NCI-H2196 (cell line): ENCODE measurements at regions not wholly inside any gene's neighbourhood (a gene's known extent, or its start where the extent isn't known, plus 50 kb on each side); places are given as distances from the start of the nearest gene placed in this dataset.
"Not testable (repeated sequence)": the region's sequence is repeated elsewhere in the genome, so short reads cannot be mapped to it uniquely, and the experiment has no call there.

ENCODE experiments used
- DNase-seq: peaks from one replicate; lab custom pipeline; 2025; ENCODE audit not compliant: unreplicated experiment; lab: John Stamatoyannopoulos, UW

GRCh38 chr2:194491409-194492115 is 1165.5 kb upstream of the SLC39A10 start:
- no peak for DNase-seq

GRCh38 chr2:194486326-194486725 is 1170.7 kb upstream of the SLC39A10 start:
- DNase-seq: no peak

DNA sequence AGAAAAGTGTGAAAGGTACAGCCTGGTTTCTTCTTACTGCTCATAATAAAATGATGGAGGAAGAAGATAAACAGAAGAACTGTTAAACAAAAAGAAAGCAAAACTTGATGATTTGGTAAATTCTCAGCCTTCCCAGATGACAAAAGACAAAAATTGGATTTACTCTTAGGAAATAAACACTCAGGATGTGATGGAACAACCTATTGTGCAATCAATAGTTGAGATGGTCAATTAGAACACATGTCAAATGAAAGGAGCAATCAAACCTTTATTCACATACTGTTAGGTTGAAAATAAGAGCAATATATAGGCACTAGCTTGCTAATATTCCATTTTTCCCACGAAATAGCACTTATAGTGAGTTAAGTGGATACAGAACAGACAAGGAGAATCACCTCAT is 1174.0 kb upstream of the SLC39A10 start:
- DNase-seq: no peak

GRCh38 chr2:194465641-194466040 is 1191.4 kb upstream of the SLC39A10 start:
- DNase-seq: no peak

GRCh38 chr2:194464964-194465638 is 1191.9 kb upstream of the SLC39A10 start:
- DNase-seq: no peak

DNA sequence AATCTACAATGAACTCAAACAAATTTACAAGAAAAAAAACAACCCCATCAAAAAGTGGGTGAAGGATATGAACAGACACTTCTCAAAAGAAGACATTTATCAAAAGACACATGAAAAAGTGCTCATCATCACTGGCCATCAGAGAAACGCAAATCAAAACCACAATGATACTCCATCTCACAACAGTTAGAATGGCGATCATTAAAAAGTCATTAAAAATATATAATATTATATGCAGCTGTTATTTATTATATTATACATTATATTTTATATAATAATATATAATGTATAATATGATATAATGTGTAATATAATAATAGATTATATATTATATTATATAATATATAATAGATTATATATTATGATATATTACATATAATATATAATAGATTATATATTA is 1194.1 kb upstream of the SLC39A10 start:
- not testable (repeated sequence) for DNase-seq

GRCh38 chr2:194455358-194455757 is 1201.7 kb upstream of the SLC39A10 start:
- no peak for DNase-seq

DNA sequence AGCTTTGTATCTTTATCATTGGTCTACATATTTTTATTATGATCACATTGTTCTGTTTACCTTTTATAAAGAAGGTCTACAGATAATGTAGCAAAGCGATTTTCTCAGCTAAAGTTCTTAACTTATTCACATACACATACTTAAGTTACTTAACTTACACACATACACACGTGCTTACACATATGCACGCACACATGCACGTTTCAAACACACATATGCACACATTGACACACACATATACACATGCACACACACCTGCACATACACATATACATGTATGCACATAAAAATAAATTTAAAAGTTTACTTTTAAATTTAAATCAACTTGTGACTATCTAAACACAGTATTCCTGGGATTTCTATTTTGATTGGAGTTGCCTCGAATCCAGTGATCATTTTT is 1204.5 kb upstream of the SLC39A10 start:
- no peak for DNase-seq

DNA sequence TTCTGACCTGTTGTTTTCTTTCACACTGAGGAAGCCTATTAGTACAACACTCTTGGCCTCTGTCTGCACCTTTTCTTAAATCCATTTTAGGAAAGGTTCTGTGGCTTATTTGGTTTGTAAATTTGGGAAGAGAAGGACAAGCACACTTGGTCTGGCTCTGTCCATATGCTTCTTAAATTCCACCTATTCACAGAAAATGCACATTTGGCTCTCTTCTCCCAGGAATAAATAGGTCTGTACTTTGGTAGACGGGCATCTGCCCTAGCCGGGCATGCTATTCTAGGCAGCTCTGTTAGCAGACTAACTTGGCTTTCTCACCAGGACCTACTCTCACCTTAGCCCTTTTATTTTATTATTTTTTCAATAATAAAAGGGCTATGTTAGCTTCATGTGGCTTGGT is 1211.8 kb upstream of the SLC39A10 start:
- DNase-seq: no peak

- DNase-seq: no peak
These were observed 1213.1 kb upstream of the SLC39A10 start for GRCh38 chr2:194443926-194444325.

GRCh38 chr2:194424683-194425209 is 1232.3 kb upstream of the SLC39A10 start:
- no peak for DNase-seq

DNA sequence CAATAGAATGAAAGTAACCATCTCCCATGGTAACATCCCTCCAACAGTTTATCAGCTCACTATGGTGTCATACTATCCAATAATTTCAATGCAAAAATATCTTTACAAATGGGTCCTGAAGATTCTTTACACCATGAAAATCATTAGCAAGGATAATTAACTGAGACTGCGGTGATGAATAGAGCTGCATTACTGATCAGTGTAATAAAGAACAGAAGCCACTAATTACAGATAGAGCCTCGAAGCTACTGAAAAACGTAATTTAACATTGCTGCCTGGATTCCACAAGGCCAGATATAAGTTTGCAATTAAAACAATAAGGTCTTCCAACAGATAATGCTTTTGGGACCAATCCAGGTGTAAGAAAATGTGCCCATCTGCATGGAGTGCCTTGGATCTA is 1245.8 kb upstream of the SLC39A10 start:
- DNase-seq: no peak

DNA sequence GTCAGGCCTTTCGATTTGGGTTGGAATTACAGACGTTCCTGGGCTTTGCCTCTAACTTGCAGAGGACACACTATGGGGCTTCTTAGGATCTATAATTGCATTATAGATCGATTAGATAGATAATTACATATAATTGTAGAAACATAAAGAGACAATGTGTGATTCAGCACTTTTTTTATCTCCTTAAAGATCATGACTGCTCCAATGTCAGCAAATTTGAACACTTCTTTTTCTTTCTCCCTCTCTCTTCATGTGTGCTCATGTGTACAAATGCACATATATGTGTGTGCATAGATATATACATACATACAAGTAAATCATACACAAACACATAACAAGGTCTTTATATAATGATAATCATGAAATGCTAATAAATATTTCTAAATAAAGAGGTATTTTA is 1261.2 kb upstream of the SLC39A10 start:
- DNase-seq: no peak

- no peak for DNase-seq
These were observed 1271.7 kb upstream of the SLC39A10 start for GRCh38 chr2:194385376-194385775.

GRCh38 chr2:194383401-194383800 is 1273.6 kb upstream of the SLC39A10 start:
- DNase-seq: no peak

DNA sequence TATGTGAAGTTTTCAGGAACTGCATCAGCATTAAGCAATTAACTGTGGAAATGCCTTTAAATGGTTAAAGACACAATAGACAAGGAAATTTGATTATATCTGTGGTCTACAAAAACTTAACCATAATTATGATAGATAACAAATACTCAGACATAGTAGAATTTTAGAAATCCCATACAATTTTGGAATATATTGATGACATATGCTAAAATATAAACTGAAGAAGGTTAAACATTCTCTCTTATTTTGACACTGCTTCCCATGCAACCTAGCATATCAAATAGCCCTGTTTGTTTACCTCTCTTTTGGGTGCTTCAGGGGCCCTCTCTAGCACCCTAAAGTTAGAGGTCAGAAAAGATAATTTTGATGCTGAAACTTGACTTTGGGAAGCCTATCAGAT is 1274.8 kb upstream of the SLC39A10 start:
- DNase-seq: no peak

DNA sequence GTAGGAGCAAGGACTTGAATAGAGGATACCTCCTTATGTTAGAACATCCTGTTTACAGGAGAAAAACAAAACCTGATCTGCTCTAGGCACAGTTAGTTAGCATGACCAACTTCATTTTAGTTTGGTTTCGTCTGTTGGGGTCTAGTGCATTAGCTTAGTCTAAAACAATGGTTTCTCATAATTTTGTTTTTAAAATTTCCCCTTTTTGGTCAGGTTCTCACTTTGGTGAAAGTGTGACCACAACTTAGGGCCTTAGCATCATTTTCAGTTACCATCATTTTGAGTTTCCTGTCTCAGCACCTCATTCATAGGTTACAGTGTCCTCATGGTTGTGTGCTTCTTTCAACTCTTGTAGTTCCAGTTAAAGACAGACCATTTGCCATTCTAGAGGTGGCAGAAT is 1277.0 kb upstream of the SLC39A10 start:
- no peak for DNase-seq

GRCh38 chr2:194367390-194367789 is 1289.6 kb upstream of the SLC39A10 start:
- DNase-seq: not testable (repeated sequence)

- no peak for DNase-seq
These were observed 1293.1 kb upstream of the SLC39A10 start for GRCh38 chr2:194363878-194364277.

DNA sequence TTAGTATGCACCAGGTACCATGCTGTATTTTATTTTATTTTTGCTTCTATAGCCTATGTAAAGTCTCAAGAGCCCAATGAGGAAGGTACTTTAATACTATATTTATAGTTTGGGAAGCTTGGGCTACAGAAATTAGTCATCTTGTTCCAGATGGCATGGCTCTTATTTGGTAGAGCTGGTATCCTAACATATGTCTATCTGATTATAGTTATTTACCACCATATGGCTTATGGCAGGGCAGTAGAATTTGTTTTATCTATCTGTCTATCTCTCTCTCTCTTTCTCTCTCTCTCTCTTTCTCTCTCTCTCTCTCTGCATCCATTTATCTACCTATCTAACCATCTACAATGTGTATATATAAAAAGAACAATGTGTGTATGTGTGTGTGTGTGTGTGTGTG is 1293.7 kb upstream of the SLC39A10 start:
- no peak for DNase-seq

- no peak for DNase-seq
These were observed 1304.5 kb upstream of the SLC39A10 start for GRCh38 chr2:194352505-194352904.

GRCh38 chr2:194346193-194346592 is 1310.8 kb upstream of the SLC39A10 start:
- no peak for DNase-seq

DNA sequence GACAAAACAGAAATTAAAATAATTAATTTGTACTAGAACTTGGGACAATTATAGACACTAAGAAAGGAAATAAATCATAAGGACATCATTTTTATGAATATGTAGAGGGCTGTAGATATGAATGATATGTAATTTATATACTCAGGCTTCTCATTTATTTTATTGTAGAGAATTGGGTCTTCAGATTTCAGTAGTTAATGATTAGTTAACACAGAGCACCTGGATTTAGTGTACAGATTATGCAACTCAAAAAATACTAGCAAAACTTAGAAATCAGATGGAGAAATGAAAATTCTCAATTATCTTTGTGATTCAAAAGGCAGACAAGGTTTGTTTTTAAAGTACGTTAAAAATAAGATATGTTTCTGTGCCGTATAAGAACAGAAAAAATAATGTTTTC is 1311.7 kb upstream of the SLC39A10 start:
- no peak for DNase-seq
